ENCODE measurements at regions not wholly inside any gene's neighbourhood (a gene's known extent, or its start where the extent isn't known, plus 50 kb on each side); places are given as distances from the start of the nearest gene placed in this dataset.
A peak's percentile ranks its signal among the peaks of the same experiment; 100 is the strongest.

GRCh38 chr16:26952411-26952810 lies 114.3 kb upstream of the C16orf82 start:
- H3K4me3 ChIP-seq (replicated peaks in 1 of 3; ENCODE audit: insufficient read depth in 1 of 3, low read depth in 2 of 3, low read length in 3 of 3), result no peak overlapping the region
- DNase-seq (ENCODE audit: low spot score), result no peak
- no peaks in the 10 kb centered on the region for H3K4me1 ChIP-seq (ENCODE audit: insufficient read depth, low read length)
- H2AFZ ChIP-seq (ENCODE audit: low read length), result no peak overlapping the region
- BruUV-seq (replicated peaks), result no TSS peak
- ChIA-PET POLR2A (no interaction called here), CTCF (ENCODE audit: low intra/inter-chr PET ratio, low total read pairs) (no interaction called here)
- H3K9me3 ChIP-seq (ENCODE audit: low read length), result no peaks in the 10 kb centered on the region
- H3K36me3 ChIP-seq (replicated peaks in 1 of 2; ENCODE audit: control insufficient read depth in 1 of 2, insufficient read depth in 2 of 2, low read length in 2 of 2), result no peaks in the 10 kb centered on the region
- no peaks in the 10 kb centered on the region for H4K20me1 ChIP-seq (ENCODE audit: insufficient read depth, low read length)
- H3K9ac ChIP-seq (ENCODE audit: insufficient read depth, low read depth, low read length), result no peak overlapping the region
- H3K79me2 ChIP-seq (ENCODE audit: insufficient read depth, low read length), result no peaks in the 10 kb centered on the region
- TF ChIP-seq FOXA3 (CRISPR knock-in tag; IDR thresholded peaks at IDR 0.05) (no peak), CBX2 (IDR thresholded peaks at IDR 0.05; ENCODE audit: low read depth, low read length) (no peak), CBX2 (CRISPR knock-in tag; IDR thresholded peaks at IDR 0.05; ENCODE audit: low read depth) (no peak), ZNF335 (CRISPR knock-in tag; IDR thresholded peaks at IDR 0.05) (no peak), ESRRA (CRISPR knock-in tag; IDR thresholded peaks at IDR 0.05; ENCODE audit: low read depth) (no peak), ZKSCAN1 (IDR thresholded peaks at IDR 0.05; ENCODE audit: low read length) (no peak), ELF4 (CRISPR knock-in tag; IDR thresholded peaks at IDR 0.05; ENCODE audit: borderline replicate concordance) (no peak), GATAD2A (CRISPR knock-in tag; IDR thresholded peaks at IDR 0.05) (no peak), ZNF780A (CRISPR knock-in tag; IDR thresholded peaks at IDR 0.05) (no peak), ZNF256 (CRISPR knock-in tag; conservative IDR thresholded peaks at IDR 0.05) (no peak), ZFP36L1 (CRISPR knock-in tag; IDR thresholded peaks at IDR 0.05) (no peak), ZNF598 (CRISPR knock-in tag; IDR thresholded peaks at IDR 0.05; ENCODE audit: borderline replicate concordance) (no peak)
- intact Hi-C loops (cut with micrococcal nuclease; ENCODE audit: unreplicated experiment), result no loop called here
- no peak overlapping the region for H3K4me2 ChIP-seq (ENCODE audit: low read depth, low read length)
- in situ Hi-C loops (cut with HindIII; ENCODE audit: extremely low pct_ligation_motif_present, low pct_unique_long_range_greater_than_20kb), result no loop called here
- H3K27ac ChIP-seq (ENCODE audit: extremely low read length, insufficient read depth, low read length), result no peak overlapping the region
- H3K27me3 ChIP-seq (ENCODE audit: control insufficient read depth in 1 of 2, insufficient read depth in 2 of 2, low read length in 2 of 2), result peaks cover 0 to 2% of the 10 kb centered on the region in 2 experiments; a peak in 2 of 5 replicates
- no peak for FAIRE-seq
- WGBS (ENCODE audit: low lambda C conversion rate), result 0% methylated on average over 1 of the region's 1 CpG
- peak; percentile 49; the same call in 2 of the 3 replicates for ATAC-seq

Measured in HepG2 (cell line).